ENCODE measurements at regions not wholly inside any gene's neighbourhood (a gene's known extent, or its start where the extent isn't known, plus 50 kb on each side); places are given as distances from the start of the nearest gene placed in this dataset.

GRCh38 chr13:112124141-112124540, 57.2 kb downstream of the SOX1 start:
- no peak for DNase-seq (ENCODE audit: low read depth)
- TF ChIP-seq CTCF (IDR thresholded peaks at IDR 0.05; ENCODE audit: low read depth, low read length), result no peak
- no peak for TF ChIP-seq MYC (IDR thresholded peaks at IDR 0.05; ENCODE audit: low read depth, low read length)
- no peak for TF ChIP-seq MAX (IDR thresholded peaks at IDR 0.05; ENCODE audit: low read depth, low read length)
- no peak for TF ChIP-seq POLR2A (IDR thresholded peaks at IDR 0.05; ENCODE audit: extremely low read depth, insufficient read length)

DNA sequence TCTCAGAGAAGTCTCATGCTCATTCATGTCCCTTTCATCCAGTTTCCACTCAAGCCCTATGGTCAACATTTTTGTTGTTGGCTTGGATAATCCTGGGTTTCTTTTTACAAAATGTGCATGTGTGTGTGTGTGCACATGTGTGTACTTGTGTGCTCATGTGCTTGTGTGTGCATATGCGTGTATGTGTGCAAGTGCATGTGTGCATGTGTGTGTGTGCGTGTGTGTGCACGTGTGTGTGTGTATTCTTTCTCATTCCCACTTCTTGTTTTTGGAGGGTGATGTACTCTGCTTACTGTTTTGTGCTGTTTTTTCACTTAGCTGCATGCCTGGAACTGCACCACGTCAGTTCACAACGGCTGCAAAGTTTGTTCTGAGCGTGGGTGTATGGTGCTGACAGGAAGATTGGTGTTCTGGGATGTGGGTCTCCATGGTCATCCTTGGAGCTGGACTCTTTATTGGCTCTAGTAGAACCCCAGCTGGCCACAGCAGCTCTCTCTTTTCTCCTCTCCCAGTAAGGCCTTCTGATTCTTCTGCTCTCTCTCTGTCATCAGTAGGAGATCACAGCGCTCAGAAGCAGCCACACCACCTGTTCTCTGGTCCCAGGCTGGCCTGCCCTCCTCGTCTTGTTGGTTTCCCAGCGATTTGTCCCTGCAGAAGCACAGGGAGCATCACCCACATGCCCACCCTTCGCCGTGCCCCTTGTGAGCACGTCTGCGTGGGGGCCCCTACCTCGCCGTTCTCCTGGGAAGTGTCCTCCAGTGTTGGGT, 60.8 kb downstream of the SOX1 start:
- no peak for DNase-seq (ENCODE audit: low read depth)
- H3K4me3 ChIP-seq (ENCODE audit: low read depth, low read length), result no peak overlapping the region
- no peak for TF ChIP-seq MYC (IDR thresholded peaks at IDR 0.05; ENCODE audit: low read depth, low read length)

More at GRCh38 chr13:112124141-112124540, 57.2 kb downstream of the SOX1 start:
- no peak overlapping the region for H3K4me3 ChIP-seq (ENCODE audit: low read depth, low read length)

DNA sequence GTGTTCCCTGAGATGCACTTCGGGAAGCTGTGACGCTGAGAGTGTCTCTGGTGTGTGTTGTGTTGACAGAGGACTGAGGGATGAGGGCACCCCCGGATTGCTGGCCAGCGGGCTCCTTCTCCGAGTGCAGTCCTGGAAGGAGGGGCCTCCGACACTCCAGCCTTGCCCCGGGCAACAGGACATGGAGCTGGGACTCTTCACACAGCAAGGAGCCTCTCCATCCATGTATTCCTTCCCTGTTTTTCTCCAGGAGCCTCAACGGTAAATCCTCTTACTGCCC, 61.3 kb downstream of the SOX1 start:
- no peak for DNase-seq (ENCODE audit: low read depth)
- no peak overlapping the region for H3K4me3 ChIP-seq (ENCODE audit: low read depth, low read length)
- no peak for TF ChIP-seq CTCF (IDR thresholded peaks at IDR 0.05; ENCODE audit: low read depth, low read length)
- TF ChIP-seq MYC (IDR thresholded peaks at IDR 0.05; ENCODE audit: low read depth, low read length), result no peak

- TF ChIP-seq MAX (IDR thresholded peaks at IDR 0.05; ENCODE audit: low read depth, low read length) (no peak), CTCF (IDR thresholded peaks at IDR 0.05; ENCODE audit: low read depth, low read length) (no peak), MYC (IDR thresholded peaks at IDR 0.05; ENCODE audit: low read depth, low read length) (no peak), POLR2A (IDR thresholded peaks at IDR 0.05; ENCODE audit: extremely low read depth, insufficient read length) (no peak)
- no peak for DNase-seq (ENCODE audit: low read depth)
- H3K4me3 ChIP-seq (ENCODE audit: low read depth, low read length), result no peak overlapping the region
Measured at GRCh38 chr13:112130418-112130817, 63.5 kb downstream of the SOX1 start.

- DNase-seq (ENCODE audit: low read depth), result no peak
- no peak for TF ChIP-seq MYC (IDR thresholded peaks at IDR 0.05; ENCODE audit: low read depth, low read length)
- no peak for TF ChIP-seq CTCF (IDR thresholded peaks at IDR 0.05; ENCODE audit: low read depth, low read length)
- TF ChIP-seq MAX (IDR thresholded peaks at IDR 0.05; ENCODE audit: low read depth, low read length), result no peak
- TF ChIP-seq POLR2A (IDR thresholded peaks at IDR 0.05; ENCODE audit: extremely low read depth, insufficient read length), result no peak
- no peak overlapping the region for H3K4me3 ChIP-seq (ENCODE audit: low read depth, low read length)
Measured at GRCh38 chr13:112131081-112131712, 64.2 kb downstream of the SOX1 start.

- no peak overlapping the region for H3K4me3 ChIP-seq (ENCODE audit: low read depth, low read length)
- TF ChIP-seq MYC (IDR thresholded peaks at IDR 0.05; ENCODE audit: low read depth, low read length) (no peak), POLR2A (IDR thresholded peaks at IDR 0.05; ENCODE audit: extremely low read depth, insufficient read length) (no peak), MAX (IDR thresholded peaks at IDR 0.05; ENCODE audit: low read depth, low read length) (no peak), CTCF (IDR thresholded peaks at IDR 0.05; ENCODE audit: low read depth, low read length) (no peak)
- DNase-seq (ENCODE audit: low read depth), result no peak
Measured at GRCh38 chr13:112131713-112132113, 64.8 kb downstream of the SOX1 start.
